Ascending aorta (tissue), 2 donors: ENCODE measurements at regions not wholly inside any gene's neighbourhood (a gene's known extent, or its start where the extent isn't known, plus 50 kb on each side); places are given as distances from the start of the nearest gene placed in this dataset.

Source experiments
- DNase-seq, 2 donors: peaks; one replicate each; pipeline ENCODE4 v3.0.0-alpha.2; 2019; ENCODE audit warnings: low spot score in 2 of 2
- H3K27ac ChIP-seq, 2 donors: fragments of 200-600 bp; sonication (generic); one replicate each; pipeline ENCODE4 v1.5.1; 2016 to 2017; ENCODE audit warnings: mild to moderate bottlenecking in 1 of 2
- H3K27me3 ChIP-seq: fragments of 200-600 bp; sonication (generic); one replicate; pipeline ENCODE4 v1.5.1; 2017
- H3K36me3 ChIP-seq, 2 donors: fragments of 200-600 bp; sonication (generic); one replicate each; pipeline ENCODE4 v1.5.1; 2016
- H3K4me1 ChIP-seq, 2 donors: fragments of 200-600 bp; sonication (generic); one replicate each; pipeline ENCODE4 v1.5.1; 2016 to 2017; ENCODE audit warnings: mild to moderate bottlenecking in 1 of 2
- H3K4me3 ChIP-seq, 2 donors: fragments of 200-600 bp; sonication (generic); one replicate each; pipeline ENCODE4 v1.5.1; 2016 to 2017; ENCODE audit warnings: mild to moderate bottlenecking in 1 of 2
- H3K9me3 ChIP-seq, 2 donors: fragments of 200-600 bp; sonication (generic); one replicate each; pipeline ENCODE4 v1.5.1; 2016
- intact Hi-C: fragments of 100-400 bp; cut with DNase I; formaldehyde crosslinking; loops from one replicate; pipeline ENCODE4 v1.15.1; 2023
- TF ChIP-seq, protein P1 (sequence below), 3 experiments: fragments of 200-600 bp in 2 of 3; fragments of 450-650 bp in 1 of 3; sonication (generic) in 2 of 3; IDR thresholded peaks; one replicate each; pipeline ENCODE4 v1.5.1; 2016 to 2019; ENCODE audit warnings: antibody characterized with exemption in 3 of 3, mild to moderate bottlenecking in 1 of 3, moderate library complexity in 1 of 3

- TF ChIP-seq, protein P1, sequence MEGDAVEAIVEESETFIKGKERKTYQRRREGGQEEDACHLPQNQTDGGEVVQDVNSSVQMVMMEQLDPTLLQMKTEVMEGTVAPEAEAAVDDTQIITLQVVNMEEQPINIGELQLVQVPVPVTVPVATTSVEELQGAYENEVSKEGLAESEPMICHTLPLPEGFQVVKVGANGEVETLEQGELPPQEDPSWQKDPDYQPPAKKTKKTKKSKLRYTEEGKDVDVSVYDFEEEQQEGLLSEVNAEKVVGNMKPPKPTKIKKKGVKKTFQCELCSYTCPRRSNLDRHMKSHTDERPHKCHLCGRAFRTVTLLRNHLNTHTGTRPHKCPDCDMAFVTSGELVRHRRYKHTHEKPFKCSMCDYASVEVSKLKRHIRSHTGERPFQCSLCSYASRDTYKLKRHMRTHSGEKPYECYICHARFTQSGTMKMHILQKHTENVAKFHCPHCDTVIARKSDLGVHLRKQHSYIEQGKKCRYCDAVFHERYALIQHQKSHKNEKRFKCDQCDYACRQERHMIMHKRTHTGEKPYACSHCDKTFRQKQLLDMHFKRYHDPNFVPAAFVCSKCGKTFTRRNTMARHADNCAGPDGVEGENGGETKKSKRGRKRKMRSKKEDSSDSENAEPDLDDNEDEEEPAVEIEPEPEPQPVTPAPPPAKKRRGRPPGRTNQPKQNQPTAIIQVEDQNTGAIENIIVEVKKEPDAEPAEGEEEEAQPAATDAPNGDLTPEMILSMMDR (IDR thresholded peaks at IDR 0.05) = no peak
- Histone ChIP-seq H3K4me3 (no peak overlapping the region), H3K9me3 (no peaks in the 10 kb centered on the region), H3K36me3 (no peaks in the 10 kb centered on the region), H3K4me1 (peaks cover 4 to 28% of the 10 kb centered on the region in 2 donors), H3K27ac (peak overlapping the region in 1 of 2 donors; percentile 29), H3K27me3 (no peaks in the 10 kb centered on the region)
- intact Hi-C loops = no loop called here
- DNase-seq = no peak
These were observed 170.3 kb downstream of the FOXL1 start for GRCh38 chr16:86748652-86749051.

DNA sequence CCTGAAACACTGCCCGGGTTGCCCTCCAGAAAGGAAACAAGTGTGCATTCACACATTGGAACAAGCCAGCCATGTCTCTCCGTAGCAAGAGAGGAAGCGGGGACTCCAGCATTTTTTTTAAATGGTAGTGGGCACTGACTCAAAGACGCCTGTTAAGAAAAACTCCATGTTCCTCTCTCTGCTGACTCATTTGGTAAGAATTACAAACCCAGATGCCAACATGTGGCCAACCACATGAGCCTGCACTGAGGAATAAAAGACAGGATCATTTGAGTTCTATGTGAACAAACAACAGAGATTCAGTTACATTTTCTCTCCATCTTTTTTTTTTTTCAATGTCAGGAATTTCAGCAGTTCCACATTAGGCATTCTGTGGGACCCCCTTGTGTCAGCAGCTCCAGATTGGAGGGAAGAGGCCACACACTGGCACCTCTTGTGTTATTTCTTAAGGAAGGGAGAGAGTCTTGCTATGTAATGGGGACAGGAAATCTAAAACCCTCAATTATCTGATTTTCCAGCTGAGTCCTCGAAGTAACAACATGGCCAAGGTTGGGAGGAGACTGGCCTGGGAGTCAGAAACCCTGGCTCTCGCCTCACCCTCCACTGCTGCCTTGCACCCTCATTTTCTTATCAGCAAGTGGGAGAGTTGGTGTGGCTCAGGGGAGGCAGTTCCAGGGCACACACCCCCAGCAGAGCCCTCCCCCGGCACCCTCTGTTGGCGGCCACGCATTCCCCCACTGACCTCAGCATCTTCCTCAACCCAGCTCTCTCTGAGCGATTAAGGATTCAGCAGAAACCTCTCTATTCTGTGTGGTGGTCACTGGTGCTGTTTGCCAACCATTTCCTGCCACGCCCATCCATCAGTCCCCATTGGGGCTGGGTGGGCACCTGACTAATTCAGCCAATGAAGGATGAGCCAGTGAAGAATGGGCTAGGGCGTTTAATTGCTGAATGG, 173.0 kb downstream of the FOXL1 start:
- intact Hi-C loops = loop anchor here (1.0 to 5.0 kb wide), 3 partner anchors 10 to 171 kb away; no protein-coding TSS in a partner anchor
- no peaks in the 10 kb centered on the region for H3K27me3 ChIP-seq
- no peaks in the 10 kb centered on the region for H3K36me3 ChIP-seq
- H3K4me1 ChIP-seq = peaks cover 4 to 39% of the 10 kb centered on the region in 2 donors
- peak overlapping the region in 1 of 2 donors; percentile 27 for H3K4me3 ChIP-seq
- H3K27ac ChIP-seq = peak overlapping the region; percentile 80 to 90
- peak in 1 of 2 donors; percentile 84 for DNase-seq
- TF ChIP-seq, protein P1 (IDR thresholded peaks at IDR 0.05) = no peak
- no peaks in the 10 kb centered on the region for H3K9me3 ChIP-seq

DNA sequence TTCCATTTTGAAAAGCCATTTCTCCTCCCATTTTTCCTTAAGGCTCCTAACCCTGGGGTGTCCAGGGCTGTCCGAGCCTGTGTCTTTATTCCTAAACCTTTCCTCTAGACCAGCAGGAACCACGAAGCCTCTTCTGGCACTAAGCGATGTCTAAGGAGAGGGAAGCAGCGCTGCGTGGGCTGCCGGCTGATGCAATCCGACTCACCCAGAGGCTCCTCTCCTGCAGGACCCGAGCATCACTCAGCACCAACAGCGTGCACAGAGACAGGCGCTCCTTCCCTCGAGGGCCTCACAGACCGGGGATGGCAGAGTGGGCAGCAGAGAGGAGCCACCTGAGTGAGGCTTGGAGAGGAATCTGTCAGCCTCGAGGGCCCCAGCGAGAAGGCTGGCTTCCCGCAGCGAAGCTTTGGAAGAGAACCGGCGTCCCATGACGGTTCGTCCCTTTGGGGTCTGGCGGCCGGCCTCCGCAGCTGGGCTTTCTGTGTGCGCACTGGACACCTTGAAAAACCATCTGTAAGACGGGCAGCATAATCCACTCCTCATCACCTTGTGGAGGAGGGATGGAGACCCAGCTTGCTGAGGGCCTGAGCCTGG, 174.3 kb downstream of the FOXL1 start:
- Histone ChIP-seq H3K9me3 (no peaks in the 10 kb centered on the region), H3K4me3 (no peak overlapping the region), H3K4me1 (peaks cover 4 to 40% of the 10 kb centered on the region in 2 donors), H3K27ac (peak overlapping the region; percentile 80 to 90), H3K36me3 (no peaks in the 10 kb centered on the region), H3K27me3 (no peaks in the 10 kb centered on the region)
- intact Hi-C loops = loop anchor here (5.0 kb wide), 1 partner anchor 85 kb away; no protein-coding TSS in a partner anchor
- TF ChIP-seq, protein P1 (IDR thresholded peaks at IDR 0.05) = no peak
- DNase-seq = no peak

- Histone ChIP-seq H3K27ac (peak overlapping the region; percentile 80 to 90), H3K9me3 (no peaks in the 10 kb centered on the region), H3K27me3 (no peaks in the 10 kb centered on the region), H3K36me3 (no peaks in the 10 kb centered on the region), H3K4me3 (no peak overlapping the region), H3K4me1 (peaks cover 4 to 40% of the 10 kb centered on the region in 2 donors)
- intact Hi-C loops = loop anchor here (5.0 kb wide), 1 partner anchor 86 kb away; no protein-coding TSS in a partner anchor
- TF ChIP-seq, protein P1 (IDR thresholded peaks at IDR 0.05) = no peak
- no peak for DNase-seq
These were observed 175.1 kb downstream of the FOXL1 start for GRCh38 chr16:86753399-86753798.

DNA sequence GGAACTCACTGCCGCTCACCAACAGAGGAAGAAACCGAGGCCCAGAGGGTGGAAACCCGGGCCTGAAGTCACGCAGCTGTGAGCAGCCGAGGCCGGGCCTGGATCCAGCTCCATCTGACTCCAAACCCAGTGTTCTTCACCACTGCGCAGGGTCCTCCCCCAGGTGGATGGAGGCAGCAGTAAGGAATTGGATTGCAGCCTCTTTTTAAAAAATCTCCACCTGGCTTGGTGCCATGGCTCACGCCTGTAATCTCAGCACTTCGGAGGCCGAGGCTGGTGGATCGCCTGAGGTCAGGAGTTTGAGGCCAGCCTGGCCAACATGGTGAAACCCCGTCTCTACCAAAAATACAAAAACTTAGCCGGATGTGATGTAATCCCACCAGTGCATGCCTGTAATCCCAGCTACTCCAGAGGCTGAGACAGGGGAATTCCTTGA, 177.2 kb downstream of the FOXL1 start:
- Histone ChIP-seq H3K27me3 (no peaks in the 10 kb centered on the region), H3K36me3 (no peaks in the 10 kb centered on the region), H3K4me3 (no peak overlapping the region), H3K4me1 (peaks cover 3 to 30% of the 10 kb centered on the region in 2 donors), H3K27ac (peak overlapping the region; percentile 83 to 87), H3K9me3 (no peaks in the 10 kb centered on the region)
- intact Hi-C loops = no loop called here
- DNase-seq = peak in 1 of 2 donors; percentile 76
- TF ChIP-seq, protein P1 (IDR thresholded peaks at IDR 0.05) = no peak
